GM12864 (cell line): ENCODE measurements at regions not wholly inside any gene's neighbourhood (a gene's known extent, or its start where the extent isn't known, plus 50 kb on each side); places are given as distances from the start of the nearest gene placed in this dataset.

ENCODE experiments used
- DNase-seq: peaks from one replicate; pipeline ENCODE4 v3.0.0-alpha.2; 2011; ENCODE audit warnings: low read depth
- H3K4me3 ChIP-seq: 2 replicates; pipeline ENCODE4 v1.5.1; 2011; ENCODE audit warnings: mild to moderate bottlenecking, low read depth, low read length, control low read depth
- TF ChIP-seq, protein P1 (sequence below): IDR thresholded peaks from 2 replicates; pipeline ENCODE4 v1.5.1; 2011; ENCODE audit warnings: low read depth, mild to moderate bottlenecking, moderate library complexity, low read length, control low read depth, inconsistent platforms; ENCODE audit errors: missing control alignments

DNA sequence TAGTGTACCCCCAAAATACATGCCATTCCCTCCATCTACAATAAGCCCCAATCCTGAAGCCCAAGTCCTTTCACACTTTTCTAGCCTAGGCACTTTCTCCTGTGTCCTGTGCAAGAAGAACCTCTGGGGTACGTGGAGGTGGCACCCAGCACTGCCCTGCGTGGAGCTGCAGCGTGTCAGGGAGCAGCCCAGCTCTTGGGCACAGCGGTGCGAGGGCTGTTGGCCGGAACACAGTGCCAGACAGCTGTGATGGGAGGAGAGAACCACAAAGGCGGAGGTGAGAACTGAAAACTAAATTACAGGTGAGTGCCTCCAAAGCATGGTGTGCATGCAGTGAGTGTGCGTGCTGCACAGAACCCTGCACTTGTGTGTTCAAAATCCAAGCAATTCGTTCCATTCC lies 621.3 kb upstream of the ADARB2 start:
- TF ChIP-seq, protein P1, sequence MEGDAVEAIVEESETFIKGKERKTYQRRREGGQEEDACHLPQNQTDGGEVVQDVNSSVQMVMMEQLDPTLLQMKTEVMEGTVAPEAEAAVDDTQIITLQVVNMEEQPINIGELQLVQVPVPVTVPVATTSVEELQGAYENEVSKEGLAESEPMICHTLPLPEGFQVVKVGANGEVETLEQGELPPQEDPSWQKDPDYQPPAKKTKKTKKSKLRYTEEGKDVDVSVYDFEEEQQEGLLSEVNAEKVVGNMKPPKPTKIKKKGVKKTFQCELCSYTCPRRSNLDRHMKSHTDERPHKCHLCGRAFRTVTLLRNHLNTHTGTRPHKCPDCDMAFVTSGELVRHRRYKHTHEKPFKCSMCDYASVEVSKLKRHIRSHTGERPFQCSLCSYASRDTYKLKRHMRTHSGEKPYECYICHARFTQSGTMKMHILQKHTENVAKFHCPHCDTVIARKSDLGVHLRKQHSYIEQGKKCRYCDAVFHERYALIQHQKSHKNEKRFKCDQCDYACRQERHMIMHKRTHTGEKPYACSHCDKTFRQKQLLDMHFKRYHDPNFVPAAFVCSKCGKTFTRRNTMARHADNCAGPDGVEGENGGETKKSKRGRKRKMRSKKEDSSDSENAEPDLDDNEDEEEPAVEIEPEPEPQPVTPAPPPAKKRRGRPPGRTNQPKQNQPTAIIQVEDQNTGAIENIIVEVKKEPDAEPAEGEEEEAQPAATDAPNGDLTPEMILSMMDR = no peak
- no peak for DNase-seq
- no peak overlapping the region for H3K4me3 ChIP-seq

DNA sequence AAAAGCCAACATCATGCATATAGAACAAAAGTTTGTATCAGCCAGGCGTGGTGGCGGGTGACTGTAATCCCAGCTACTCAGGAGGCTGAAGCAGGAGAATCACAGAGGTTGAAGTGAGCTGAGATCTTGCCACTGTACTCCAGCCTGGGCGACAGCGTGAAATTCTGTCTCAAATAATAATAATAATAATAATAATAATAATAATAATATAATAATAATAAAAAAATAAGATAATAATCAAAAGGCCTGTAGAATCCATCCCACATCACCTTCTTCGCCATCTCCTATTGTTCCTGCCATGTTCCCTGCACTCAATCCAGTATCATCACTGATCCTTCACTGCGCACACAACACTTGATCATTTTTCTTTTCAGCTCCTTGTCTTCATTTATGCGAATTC lies 619.3 kb upstream of the ADARB2 start:
- no peak for DNase-seq
- no peak overlapping the region for H3K4me3 ChIP-seq
- TF ChIP-seq, protein P1 = no peak

- DNase-seq = no peak
- TF ChIP-seq, protein P1 = no peak
- no peak overlapping the region for H3K4me3 ChIP-seq
Observed at GRCh38 chr10:2351566-2351965, 614.2 kb upstream of the ADARB2 start.

DNA sequence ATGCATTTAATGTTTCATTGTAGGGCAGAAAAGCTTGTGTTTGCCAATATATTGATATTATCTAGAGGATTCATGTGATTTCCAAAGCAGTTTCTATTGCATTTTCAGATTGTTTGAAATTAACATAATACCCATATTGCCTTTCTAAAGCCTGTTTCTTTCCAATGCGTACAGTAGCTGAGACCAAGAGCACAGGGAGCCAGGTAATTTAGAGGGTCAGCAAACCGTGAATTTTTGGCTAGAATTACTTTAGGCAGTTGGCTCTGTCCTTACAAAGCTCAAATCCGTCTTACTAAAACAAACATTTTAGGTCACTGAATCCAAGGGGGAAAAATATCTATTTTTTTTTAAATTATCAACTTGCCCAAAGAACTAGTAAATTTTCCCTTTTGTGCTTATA lies 604.9 kb upstream of the ADARB2 start:
- DNase-seq = no peak
- no peak overlapping the region for H3K4me3 ChIP-seq
- TF ChIP-seq, protein P1 = no peak

DNA sequence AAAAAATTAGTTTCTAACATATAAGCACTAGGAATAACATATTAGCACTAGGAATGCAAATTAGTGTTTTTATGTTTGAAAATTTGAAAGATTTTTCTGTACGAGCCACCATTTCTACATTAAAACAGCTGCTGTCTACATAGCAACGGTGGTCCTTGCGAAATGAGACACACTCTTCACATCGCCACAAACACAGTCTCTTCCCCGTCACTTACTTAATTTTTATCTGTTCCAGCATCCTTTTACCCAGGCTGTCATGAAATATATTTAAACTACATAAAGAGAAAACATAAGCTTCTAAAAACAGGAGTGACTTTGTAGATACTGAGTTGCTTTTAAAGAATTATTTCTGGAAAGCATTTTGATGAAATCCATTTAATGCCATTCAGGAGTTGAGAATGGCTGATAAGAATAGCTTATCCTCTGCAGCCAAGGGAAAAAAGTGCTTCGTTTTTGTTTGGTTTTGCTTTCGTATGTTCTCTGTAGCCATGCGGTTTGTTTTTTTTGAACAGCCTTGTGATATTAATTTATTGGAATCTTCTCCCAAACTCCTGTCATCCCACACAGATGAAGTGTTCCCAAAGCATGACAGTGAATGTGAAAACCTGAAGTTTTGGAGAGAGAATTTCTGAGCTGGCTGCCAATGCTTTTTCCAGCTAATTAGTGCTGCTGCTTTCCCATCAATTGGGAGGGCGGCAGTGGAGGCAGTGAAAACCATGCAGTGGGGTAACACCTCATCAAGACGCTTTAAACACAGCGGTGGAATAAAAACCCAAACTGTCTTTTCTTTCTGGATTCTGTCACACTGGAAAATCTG lies 603.7 kb upstream of the ADARB2 start:
- TF ChIP-seq, protein P1 = no peak
- H3K4me3 ChIP-seq = no peak overlapping the region
- no peak for DNase-seq

GRCh38 chr10:2335626-2336025 lies 598.3 kb upstream of the ADARB2 start:
- no peak for DNase-seq
- no peak overlapping the region for H3K4me3 ChIP-seq
- TF ChIP-seq, protein P1 = no peak

- TF ChIP-seq, protein P1 = no peak
- DNase-seq = no peak
- H3K4me3 ChIP-seq = no peak overlapping the region
Observed at GRCh38 chr10:2334575-2334974, 597.2 kb upstream of the ADARB2 start.
